ENCODE measurements at regions not wholly inside any gene's neighbourhood (a gene's known extent, or its start where the extent isn't known, plus 50 kb on each side); places are given as distances from the start of the nearest gene placed in this dataset.
A peak's percentile ranks its signal among the peaks of the same experiment; 100 is the strongest.

DNA sequence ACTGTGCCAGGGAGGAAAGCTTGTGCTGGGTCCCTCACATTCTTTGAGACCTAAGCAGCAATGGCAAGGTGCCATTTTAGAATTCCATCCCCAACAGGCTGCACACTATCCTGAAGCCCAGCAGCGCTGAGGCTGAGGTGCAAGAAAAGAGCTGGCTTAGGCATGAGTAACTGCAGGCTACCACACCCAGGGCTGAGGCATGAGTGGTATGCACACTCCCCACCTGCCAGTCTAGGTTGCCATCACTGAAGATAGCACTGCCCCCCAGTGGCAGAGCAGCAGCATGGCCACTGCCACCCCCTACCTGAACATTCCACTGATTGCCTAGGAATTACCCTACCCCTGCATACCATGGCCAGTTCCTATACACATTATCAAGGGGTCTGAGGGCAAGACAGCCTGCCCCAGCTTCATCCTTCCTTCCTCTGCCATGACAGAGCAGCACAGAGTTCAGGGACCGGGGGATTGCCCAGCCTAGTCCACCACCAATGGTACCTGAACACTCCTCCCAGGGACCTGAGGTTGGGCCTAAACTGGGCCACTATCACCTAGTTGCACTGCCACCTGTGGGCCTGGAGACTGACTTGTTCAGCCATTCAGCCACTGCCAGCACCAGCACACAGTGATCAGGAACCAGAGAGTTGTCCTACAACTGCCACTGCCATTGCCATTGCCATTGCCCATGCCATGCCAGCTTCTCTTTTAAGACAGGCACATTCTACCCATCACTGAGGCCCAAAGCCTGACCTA, 129.8 kb downstream of the SATB1 start:
- DNase-seq (peak; percentile 38 to 53), ATAC-seq (peak; percentile 95)
- intact Hi-C loops (cut with DNase I, micrococcal nuclease) = no loop called here

DNA sequence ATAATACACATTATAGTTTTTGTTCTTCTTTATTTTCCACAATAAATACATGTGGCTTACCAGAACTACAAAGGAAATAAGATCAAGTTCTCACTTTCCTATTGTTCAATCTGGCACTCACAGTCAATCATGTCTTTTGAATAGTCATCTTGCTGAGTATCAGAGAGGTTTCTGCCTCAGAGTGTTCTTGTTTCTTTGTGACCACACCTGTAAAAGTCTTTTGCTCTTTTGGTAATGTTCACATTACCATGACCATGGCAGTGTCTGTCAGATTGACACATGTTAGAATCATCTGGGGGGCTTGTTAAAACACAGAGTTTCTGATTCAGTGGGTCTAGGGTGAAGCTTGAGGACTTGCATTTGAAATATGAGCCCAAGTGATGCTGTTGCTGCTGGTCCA, 135.0 kb downstream of the SATB1 start:
- no peak for DNase-seq
- no peak for ATAC-seq
- intact Hi-C loops (cut with DNase I, micrococcal nuclease) = no loop called here

DNA sequence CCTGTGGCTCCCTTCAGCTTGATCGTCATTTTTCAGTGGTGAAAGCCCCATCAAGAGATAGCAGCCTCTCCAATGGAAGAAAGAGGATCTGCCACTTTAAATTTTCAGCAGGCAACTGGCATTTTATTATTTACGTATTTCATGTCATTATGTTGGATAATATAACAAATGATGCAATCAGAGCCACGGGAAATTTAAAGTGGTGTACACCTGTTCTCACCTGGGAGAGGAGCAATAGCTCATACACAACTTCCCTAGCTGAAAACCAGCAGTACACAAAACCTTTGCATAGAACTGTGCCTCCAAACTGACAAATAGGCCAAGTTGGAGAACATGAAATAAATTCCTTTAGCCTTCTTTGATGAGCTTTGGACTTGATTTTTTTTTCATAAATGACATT, 136.9 kb downstream of the SATB1 start:
- intact Hi-C loops (cut with DNase I, micrococcal nuclease) = no loop called here
- DNase-seq (no peak), ATAC-seq (no peak)

DNA sequence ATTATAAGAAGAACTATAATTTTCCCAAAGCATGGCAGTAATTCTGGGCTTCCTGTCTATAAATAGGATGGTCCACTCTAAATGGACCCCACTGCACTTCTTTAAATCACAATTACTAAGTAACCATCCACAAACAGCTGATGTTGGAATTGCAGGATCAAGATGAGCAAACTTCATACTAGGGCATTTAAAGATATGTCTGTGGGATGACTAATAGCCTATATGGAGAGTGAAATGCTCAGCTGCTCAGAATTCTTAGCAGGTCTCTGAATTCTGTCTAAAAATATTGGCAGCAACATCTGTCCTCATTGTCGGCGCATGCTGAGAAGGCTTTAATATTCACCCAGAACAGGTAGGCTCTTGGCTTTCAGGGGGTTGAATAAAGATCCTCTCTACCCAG, 140.4 kb downstream of the SATB1 start:
- ATAC-seq (no peak), DNase-seq (no peak)
- intact Hi-C loops (cut with DNase I, micrococcal nuclease) = no loop called here

DNA sequence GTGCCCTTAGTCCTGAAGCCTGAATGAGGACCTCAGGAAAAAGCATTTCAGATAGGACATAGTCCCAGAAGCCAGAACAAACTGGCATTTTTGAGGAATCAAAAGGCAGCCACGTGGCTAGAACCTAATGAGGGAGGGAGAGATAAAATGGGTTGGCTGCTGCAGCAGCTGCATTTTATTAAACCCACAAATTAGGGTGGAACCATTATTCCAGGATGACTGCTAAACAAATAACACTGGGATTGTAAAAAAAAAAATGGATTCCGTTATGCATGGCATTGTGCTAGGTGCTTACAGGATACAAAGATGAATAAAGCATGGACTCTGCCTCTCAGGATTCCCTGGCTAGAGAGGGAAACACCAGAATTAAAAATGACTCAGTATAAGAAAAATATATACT, 141.5 kb downstream of the SATB1 start:
- ATAC-seq (no peak), DNase-seq (no peak)
- intact Hi-C loops (cut with DNase I, micrococcal nuclease) = no loop called here

DNA sequence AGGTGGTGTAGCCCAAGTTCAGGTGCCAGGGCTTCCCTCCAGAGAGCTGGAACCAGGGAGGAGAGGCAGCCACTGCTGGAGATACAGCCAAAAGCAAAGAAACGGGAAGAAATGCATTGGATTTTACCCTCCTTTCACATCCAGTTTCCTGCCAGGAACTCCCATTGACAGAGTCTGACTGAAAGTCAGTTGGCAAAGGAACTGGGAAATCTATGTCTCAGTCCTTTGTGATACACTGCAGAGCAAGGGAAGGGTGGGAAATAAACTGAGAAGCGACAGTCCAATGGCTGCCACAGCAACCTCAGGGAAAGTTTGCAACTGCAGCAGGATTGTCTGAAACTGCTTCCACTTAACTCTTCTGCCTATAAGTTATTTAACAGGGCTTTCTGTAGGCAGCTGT, 142.6 kb downstream of the SATB1 start:
- intact Hi-C loops (cut with DNase I, micrococcal nuclease) = no loop called here
- DNase-seq (no peak), ATAC-seq (no peak)

DNA sequence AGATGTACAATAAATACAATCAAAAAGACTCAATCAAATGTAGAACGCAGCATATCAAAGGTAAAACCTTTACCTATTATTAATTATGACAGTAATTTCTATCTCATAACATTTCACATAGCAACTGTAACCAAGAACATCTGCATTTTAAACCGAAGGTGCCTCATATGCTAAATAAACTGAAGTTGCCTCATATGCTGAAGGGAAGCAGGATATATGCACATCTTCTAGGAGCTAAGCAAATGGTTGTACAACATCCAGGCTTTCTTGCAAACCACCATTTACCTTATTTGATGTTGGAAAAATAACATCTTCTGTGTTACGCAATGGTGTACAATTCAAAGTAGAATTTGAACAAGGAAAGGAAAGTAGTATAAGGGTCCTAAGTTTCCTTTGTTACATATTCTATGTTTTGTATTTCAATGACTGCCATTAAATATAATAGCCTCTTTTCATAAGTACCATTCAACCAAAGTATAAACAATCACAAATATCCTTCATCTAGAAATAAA, 145.9 kb downstream of the SATB1 start:
- DNase-seq (no peak), ATAC-seq (no peak)
- intact Hi-C loops (cut with DNase I, micrococcal nuclease) = no loop called here

DNA sequence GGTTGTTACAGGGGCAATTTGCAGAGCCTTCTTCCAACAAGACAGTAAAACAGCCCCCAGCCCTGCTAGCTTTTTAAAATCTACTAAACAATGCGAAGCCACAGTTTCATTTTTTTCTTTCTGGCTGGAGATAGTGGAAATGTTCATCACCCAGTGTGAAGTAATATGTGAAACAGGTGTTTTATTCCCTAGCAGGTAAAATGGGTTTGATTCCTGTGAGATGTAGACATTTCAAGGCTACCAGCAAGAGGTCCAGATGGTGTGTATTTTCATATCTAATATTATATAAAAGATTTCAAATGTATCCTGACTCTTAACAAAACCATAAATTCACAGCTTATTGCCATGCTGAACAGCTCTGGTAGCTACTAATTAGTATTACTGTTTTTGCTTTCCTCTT, 160.3 kb downstream of the SATB1 start:
- intact Hi-C loops (cut with DNase I, micrococcal nuclease) = no loop called here
- no peak for ATAC-seq

DNA sequence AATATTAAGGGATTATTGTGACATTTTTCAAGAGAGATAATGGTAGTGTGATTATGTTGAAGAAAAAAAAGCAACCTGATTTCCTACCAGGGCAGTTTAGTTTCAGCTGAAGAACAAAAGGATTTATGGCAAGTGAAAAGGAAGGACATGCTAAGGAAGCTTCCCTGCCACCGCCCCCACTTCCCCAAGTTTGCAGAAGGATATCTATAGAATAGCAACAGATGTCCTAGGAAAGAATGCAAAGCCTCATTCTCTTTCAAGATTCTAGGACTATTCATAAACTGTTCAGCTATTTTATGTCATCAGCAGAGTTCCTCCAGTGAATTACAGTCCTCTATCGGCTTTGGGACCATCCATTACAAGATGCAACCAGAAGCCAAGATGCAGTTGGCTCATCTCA, 160.8 kb downstream of the SATB1 start:
- ATAC-seq = no peak
- intact Hi-C loops (cut with DNase I, micrococcal nuclease) = no loop called here

More for the DNA sequence above, 160.3 kb downstream of the SATB1 start:
- DNase-seq = no peak

DNA sequence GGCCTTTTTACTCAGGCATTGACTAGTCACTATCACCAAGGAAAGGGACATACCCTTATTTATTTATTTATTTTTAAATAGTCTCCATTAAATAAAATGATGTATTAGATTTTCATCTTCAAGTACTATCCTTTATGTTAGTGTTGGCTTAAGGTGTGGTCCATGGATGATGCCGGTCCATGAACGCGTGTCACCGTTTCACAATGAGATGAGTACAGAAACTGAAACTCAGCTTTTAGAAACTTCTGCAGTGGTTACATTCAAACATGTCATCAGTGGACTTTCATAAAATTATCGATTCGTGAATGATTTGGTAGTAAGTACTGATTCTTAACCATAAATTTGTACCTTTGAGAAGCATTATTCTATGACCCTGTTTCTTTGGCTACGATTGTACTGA, 166.6 kb downstream of the SATB1 start:
- no peak for DNase-seq
- intact Hi-C loops (cut with DNase I, micrococcal nuclease) = no loop called here
- ATAC-seq = no peak

More for the DNA sequence above, 160.8 kb downstream of the SATB1 start:
- DNase-seq = no peak

DNA sequence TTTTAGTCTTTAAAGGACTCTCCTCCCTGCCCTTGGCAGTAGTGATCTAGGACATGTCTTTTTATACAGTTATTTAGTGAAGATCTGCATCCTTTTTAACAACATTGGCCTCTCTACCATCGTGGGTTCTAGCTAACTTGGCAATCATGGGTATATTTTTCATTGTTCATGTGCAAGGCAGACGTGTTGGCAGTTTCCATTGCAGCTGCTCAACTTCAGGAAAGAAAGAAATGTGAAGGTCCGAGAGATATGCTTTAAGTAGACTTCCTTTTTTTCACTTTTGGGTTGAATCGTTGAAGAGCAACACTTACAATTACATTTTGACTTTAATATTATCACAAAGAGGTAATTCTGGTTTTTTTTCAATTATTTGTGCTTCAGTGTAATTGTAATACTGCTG, 172.6 kb downstream of the SATB1 start:
- DNase-seq (no peak), ATAC-seq (no peak)
- intact Hi-C loops (cut with DNase I, micrococcal nuclease) = no loop called here

DNA sequence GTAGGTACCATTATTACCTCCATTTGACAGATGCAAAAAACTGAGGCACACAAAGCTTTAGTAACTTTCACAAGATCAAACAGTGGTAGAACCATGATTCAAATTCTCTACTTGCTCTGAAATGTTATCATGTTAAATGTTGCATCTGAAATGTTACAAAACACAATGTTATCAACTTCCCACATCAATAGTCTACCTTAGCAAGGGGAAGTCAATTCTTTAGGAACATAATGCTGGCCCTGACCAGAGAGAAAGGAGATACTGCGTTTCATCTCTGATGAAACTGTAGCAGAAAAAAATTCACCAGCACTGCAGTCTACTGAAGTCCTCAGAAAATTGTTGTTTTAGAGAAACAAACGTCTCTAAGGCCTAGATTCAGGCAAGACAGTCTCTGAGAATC, 174.1 kb downstream of the SATB1 start:
- no peak for DNase-seq
- intact Hi-C loops (cut with DNase I, micrococcal nuclease) = no loop called here
- no peak for ATAC-seq

DNA sequence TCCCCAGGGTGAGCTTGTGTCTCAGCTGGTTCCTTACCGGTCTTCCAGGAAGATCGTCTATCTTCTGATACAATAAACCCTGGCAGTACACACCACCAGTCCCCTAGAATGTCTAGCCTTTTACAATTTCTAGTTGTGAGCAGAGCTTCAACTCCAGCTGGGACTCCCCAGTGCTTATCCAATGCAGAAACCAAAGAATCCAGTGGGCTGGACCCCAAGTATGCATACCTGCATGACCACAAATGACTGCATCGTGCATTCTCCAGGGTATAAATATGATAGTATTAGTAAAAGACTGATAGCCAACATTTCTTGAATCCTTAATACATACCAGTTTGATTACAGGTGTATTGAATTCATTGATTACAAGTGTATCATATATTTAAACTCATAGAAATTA, 176.0 kb downstream of the SATB1 start:
- ATAC-seq = no peak
- no peak for DNase-seq
- intact Hi-C loops (cut with DNase I, micrococcal nuclease) = no loop called here

DNA sequence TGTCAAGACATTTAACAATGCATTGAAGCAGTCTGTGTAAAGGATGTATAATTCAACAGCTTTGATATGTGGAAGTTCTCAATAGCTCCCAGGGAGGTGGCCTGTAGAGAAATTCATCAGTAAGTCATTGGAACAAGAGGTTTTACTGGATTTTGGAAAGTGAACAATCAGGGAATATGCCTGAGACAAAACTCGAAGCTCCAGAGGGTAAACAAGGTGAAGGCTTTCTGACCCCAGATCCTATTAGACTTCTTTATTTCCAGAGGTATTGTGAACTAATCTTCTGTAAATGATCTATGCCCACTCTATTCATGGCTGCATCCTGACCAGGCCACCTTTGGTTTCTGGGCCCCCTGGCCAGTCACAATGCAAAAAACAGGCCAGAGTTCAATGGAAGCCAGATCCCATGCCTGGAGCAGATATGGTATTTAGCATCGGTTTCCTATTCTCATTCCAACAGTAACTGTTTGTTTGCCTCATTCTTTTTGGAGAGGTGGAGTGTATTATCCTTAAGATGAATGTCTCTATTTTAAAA, 177.3 kb downstream of the SATB1 start:
- intact Hi-C loops (cut with DNase I, micrococcal nuclease) = no loop called here
- no peak for DNase-seq
- no peak for ATAC-seq

DNA sequence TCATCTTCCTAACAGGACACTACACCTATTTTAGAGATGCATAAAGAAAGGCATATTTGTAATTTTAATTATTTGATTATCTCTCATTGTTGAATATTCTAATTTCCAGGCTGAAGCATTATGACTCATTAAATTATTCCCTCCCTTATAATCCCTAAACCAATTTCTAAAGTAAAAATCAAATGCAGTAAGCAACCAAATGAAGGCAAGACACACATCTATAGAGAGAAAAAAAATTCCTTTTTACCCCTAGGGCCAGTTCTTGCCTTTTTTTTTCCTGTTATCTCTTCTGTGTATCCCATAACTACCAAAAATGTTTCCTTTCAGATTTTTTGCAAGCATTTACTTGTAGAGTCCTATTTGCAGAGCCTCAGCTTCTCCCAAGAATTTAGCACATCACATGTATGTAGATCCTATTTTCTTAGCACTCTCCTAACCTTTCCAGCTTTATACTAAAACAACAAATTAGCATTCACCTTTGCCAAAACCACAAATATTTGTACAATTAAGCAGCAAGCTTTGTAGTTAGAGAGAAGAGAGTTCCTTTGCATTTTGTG, 177.9 kb downstream of the SATB1 start:
- intact Hi-C loops (cut with DNase I, micrococcal nuclease) = no loop called here
- DNase-seq = no peak
- no peak for ATAC-seq

DNA sequence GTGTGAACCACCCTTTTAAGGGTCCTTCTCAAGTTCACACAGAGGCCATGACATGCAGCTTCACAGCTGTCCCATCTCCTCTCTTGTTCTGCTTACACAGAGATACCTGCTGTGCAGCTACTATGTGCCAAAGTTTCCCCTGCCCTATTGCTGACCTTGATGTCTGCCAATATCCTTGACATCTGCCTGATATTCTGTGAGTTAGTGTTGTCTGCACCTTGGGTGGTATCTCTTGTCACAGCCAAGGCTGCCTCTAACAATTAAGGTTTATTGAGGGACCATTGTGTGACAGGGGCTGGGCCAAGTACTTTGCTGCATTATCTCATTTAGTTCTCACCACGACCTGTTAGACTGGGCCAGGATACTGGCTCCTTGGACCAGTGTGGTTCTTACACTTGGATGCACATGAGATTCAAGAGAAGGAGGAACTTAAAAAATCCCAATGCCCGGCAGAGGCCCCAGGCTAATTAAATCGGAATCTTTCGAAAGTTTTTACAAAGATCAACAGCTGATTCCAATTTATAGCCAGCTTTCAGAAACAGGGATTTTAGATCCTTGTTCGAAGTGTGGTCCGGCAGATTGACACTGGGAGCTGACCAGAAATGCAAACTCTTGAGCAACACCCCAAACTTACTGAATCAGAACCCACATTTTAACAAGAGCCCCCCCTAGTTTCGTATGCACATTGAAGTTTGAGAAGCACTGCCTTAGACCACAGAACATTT, 178.6 kb downstream of the SATB1 start:
- intact Hi-C loops (cut with DNase I, micrococcal nuclease) = no loop called here
- DNase-seq = no peak
- no peak for ATAC-seq

DNA sequence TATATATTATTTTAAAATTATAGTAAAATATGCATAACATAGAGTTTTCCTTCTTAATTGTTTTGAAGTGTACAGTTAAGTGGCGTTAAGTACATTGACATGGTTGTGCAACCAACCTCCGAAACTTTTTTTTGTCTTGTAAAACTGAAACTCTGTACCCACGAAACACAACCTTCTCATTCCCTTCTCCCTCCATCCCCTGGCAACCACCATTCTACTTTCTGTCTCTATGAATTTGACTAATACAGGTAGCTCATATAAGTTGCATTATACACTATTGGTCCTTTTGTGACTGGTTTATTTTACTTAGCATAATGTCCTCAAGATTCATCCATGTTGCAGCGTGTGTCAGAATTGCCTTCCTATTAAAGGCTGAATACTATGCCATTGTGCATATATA, 179.4 kb downstream of the SATB1 start:
- DNase-seq (no peak), ATAC-seq (no peak)
- intact Hi-C loops (cut with DNase I, micrococcal nuclease) = no loop called here

DNA sequence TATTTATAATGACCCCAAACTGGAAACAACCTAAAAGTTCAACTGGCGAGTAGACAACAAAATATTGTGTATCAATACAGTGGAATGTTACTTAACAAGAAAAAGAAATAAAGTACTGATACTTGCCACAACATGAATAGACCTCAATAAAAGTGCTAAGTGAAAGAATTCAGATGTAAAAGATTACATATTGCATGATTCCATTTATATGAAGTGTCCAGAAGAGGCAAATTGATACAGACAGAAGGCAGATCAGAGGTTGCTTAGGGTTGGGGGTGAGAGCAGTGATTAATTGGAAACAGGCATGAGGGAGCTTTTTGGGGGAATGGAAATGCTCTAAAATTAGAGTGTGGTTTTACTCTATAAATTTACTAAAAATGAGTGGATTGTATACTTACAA, 183.3 kb downstream of the SATB1 start:
- ATAC-seq = no peak
- DNase-seq = no peak
- intact Hi-C loops (cut with DNase I, micrococcal nuclease) = no loop called here

DNA sequence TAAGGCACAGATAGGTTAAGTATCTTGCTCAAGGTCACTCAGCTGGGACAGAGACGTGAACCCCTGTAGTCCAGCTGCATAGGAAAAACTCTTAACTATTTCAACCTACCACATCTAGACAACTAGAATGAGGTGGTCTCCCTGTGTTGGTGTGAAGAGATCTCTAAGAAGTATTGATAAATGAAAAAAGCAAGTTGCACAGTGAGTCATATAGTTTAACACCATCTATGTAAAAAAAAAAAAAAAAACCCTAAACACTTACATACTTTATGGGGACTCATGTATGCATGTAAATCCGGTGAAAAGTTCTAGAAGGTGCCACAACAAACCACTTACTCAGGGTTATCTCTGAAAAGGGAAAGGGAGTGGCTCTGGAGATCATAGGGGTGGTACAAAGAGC, 185.5 kb downstream of the SATB1 start:
- ATAC-seq = no peak
- DNase-seq = no peak
- intact Hi-C loops (cut with DNase I, micrococcal nuclease) = no loop called here

DNA sequence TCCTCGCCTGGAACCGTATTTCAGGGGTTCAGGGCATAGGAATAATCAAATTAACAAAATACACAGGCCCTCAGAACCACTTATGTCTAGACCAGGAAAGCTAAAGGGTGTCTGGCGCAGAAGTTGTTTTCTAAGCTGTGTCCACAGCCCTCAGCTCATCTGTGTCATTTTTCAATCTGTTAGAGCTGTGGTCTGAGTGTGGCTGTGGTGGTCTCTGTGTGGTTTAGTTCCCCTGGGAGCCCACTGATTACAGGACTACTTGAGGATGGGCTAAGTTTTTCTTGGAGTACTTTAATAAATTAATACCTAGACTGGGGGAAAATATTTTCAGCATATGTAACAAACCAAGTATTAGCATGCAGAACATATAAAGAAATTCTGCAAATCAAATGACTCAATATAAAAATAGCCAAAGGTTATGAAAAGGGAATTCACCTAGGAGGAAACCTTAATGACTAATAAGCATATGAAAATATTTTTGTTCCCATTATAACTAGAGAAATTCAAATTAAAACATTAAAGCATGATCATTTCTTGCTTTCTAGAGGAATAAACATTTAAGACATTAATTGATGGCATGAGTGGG, 186.3 kb downstream of the SATB1 start:
- DNase-seq (no peak), ATAC-seq (no peak)
- intact Hi-C loops (cut with DNase I, micrococcal nuclease) = no loop called here
